DMS114 treated with DMSO at 0.1 percent for 48 hours (cell line): ENCODE measurements at regions not wholly inside any gene's neighbourhood (a gene's known extent, or its start where the extent isn't known, plus 50 kb on each side); places are given as distances from the start of the nearest gene placed in this dataset.
"Not testable (repeated sequence)": the region's sequence is repeated elsewhere in the genome, so short reads cannot be mapped to it uniquely, and the experiment has no call there.

Experiments used
- DNase-seq: peaks from one replicate; lab custom pipeline; 2025; ENCODE audit not compliant: unreplicated experiment; lab: John Stamatoyannopoulos, UW

DNA sequence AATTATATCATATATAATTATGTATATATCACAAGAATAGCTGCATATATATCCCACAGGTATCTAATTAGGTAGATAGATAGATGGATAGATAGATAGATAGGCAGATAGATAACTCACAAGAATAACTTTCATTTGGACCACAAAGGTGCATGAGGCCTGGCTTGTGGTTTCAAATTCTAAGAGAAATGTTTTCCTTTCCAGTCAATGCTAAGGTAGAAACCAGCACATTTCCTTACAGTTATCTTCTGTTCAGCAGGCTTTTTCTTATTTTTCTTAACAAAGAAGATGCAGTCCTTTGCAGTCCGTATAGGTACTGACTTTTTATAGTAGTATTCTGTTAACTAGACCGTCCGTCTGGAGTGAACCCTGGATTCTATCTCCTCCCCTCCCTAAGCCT, 152.9 kb upstream of the ANKFN1 start:
- DNase-seq: no peak

GRCh38 chr17:56002656-56003055, 150.6 kb upstream of the ANKFN1 start:
- not testable (repeated sequence) for DNase-seq

- DNase-seq: no peak
Measured at GRCh38 chr17:56009795-56010651, 143.3 kb upstream of the ANKFN1 start.

GRCh38 chr17:56011406-56012131, 141.7 kb upstream of the ANKFN1 start:
- DNase-seq: no peak

GRCh38 chr17:56018211-56018610, 135.1 kb upstream of the ANKFN1 start:
- DNase-seq: no peak

GRCh38 chr17:56020369-56020768, 132.9 kb upstream of the ANKFN1 start:
- no peak for DNase-seq

DNA sequence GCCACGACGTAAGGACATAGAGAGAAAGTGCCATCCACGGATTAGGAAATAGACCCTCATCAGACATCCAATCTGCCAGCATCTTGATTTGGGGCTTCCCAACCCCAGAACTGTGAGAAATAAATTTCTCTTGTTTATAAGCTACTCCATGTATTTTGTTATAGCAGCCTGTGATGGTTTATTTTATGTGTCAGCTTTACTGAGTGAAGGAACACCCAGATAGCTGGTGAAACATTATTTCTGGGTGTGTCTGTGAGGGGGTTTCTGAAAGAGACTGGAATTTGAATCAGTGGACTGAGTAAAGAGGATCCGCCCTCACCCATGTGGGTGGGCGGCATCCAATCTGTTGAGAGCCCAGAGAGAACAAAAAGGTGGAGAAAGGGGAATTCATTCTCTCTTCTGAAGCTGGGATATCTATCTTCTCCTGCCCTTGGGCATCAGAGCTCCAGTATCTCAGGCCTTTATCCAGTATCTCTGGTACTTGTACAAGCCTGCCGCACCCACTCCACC, 131.5 kb upstream of the ANKFN1 start:
- DNase-seq: no peak

DNA sequence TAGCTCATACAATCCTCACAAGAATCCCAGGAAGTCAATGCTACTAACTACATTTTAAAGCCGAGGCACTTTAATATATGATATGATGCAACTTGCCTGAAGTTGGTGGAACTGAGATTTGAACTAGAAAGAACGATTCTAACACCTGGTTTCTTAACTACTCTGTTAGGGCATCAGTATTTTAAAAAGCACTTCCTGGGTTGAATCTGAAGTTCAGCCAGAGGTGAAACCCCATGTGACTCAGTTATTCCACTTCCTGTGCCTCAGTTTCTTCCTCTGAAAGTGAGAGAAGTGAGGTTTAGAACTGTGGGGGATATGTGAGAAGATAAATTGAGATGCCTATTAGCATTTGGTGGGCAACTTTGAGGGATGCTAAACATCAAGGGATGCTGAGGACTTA, 129.4 kb upstream of the ANKFN1 start:
- no peak for DNase-seq

GRCh38 chr17:56026915-56027314, 126.4 kb upstream of the ANKFN1 start:
- DNase-seq: no peak

- DNase-seq: no peak
Measured at GRCh38 chr17:56028837-56029236, 124.4 kb upstream of the ANKFN1 start.

GRCh38 chr17:56030009-56030624, 123.2 kb upstream of the ANKFN1 start:
- no peak for DNase-seq

- no peak for DNase-seq
Measured at GRCh38 chr17:56031636-56032035, 121.6 kb upstream of the ANKFN1 start.

DNA sequence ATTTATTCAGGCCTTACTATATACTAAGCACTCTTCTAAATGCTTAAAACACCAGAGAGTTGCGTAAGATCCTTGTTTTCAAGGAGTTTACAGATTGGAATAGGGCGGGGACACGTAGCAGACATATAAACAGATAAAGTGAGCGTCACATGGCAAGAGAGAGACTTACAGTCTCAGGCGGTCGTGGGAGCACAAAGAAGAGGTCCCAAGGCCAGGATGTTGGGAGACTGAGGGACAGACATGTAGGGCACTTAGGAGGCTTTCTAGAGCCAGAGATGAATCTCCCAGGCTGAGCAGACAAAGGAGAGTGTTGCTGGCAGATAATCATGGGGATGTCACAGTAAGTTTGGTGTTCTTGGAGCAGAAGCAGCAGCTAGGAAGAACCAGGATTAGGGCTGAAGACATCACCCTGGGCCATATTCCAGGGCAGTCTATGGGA, 119.1 kb upstream of the ANKFN1 start:
- DNase-seq: no peak

DNA sequence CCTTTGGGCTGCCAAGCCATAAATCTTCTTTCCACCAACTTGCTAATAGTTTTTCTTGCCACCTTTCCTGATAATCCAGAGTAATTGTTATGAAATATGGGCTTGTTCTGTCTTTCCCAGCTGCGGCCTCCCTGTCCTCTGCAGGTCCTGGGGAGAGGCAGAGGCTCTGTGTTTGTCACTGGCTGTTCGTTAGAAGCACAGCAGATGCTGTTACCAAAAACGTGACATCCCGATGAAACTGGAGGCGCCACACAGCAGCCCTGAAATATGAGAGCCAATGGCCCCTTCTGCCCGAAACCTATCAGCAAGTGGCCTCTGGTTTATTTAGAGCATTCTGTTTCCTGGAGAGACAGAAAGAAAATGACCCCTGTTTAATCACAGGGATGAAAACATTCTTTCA, 115.1 kb upstream of the ANKFN1 start:
- DNase-seq: no peak

GRCh38 chr17:56045872-56046271, 107.4 kb upstream of the ANKFN1 start:
- no peak for DNase-seq

- no peak for DNase-seq
Measured at GRCh38 chr17:56047331-56047730, 105.9 kb upstream of the ANKFN1 start.

GRCh38 chr17:56057869-56058268, 95.4 kb upstream of the ANKFN1 start:
- no peak for DNase-seq

DNA sequence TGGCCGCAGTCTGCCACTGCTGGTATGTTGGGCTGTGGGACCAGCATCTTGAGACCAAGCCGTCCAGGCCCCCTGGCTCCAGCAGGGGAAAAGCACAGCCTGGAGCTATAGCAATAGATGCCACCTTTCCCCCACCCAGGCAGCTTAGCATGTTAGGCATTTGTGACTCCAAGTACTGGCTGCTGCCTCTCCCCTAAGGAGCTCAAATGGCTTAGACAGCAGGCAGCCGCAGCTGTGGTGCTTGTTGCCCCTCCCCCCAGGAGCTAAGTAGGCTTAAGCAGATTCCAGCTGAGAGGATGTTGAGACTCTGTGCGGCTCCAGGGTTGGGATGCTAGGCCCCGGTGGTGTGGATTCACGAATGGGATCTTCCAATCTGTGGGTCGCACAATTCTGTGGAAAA, 88.8 kb upstream of the ANKFN1 start:
- no peak for DNase-seq

- no peak for DNase-seq
Measured at GRCh38 chr17:56074361-56074890, 78.8 kb upstream of the ANKFN1 start.

GRCh38 chr17:56076980-56077379, 76.3 kb upstream of the ANKFN1 start:
- DNase-seq: no peak

GRCh38 chr17:56083475-56083874, 69.8 kb upstream of the ANKFN1 start:
- no peak for DNase-seq
